LNCaP clone FGC (cell line): ENCODE measurements at regions not wholly inside any gene's neighbourhood (a gene's known extent, or its start where the extent isn't known, plus 50 kb on each side); places are given as distances from the start of the nearest gene placed in this dataset.
A peak's percentile ranks its signal among the peaks of the same experiment; 100 is the strongest.

ENCODE experiments used
- DNase-seq: peaks from one replicate; pipeline ENCODE4 v3.0.0-alpha.2; 2011; ENCODE audit warnings: low read depth
- H3K4me3 ChIP-seq: 2 replicates; pipeline ENCODE4 v1.5.1; 2011; ENCODE audit warnings: mild to moderate bottlenecking, low read depth, low read length, control low read depth
- TF ChIP-seq, protein P1 (sequence below): IDR thresholded peaks from 2 replicates; pipeline ENCODE4 v1.5.1; 2012; ENCODE audit warnings: mild to moderate bottlenecking; ENCODE audit not compliant: control insufficient read depth, insufficient read depth; ENCODE audit errors: extremely low read depth

DNA sequence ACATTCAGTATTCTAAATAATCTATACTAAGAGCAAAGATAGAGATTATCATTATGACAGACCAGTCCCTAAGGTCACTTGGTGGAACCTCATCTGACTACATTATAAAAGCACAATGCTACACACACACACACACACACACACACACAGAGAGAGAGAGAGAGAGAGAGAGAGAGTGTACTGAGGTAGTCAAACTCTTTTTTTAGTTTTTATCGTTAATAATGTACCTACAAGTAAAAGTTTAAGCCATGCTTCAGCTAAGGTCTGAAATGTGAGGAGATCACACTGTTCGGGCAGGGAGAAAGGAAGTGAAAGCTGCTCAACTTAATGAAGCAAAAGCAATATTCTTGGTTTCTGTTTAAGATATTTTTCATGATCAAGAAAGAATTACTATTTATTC is 75.8 kb upstream of the CCDC160 start:
- no peak overlapping the region for H3K4me3 ChIP-seq
- DNase-seq, result no peak
- TF ChIP-seq, protein P1, sequence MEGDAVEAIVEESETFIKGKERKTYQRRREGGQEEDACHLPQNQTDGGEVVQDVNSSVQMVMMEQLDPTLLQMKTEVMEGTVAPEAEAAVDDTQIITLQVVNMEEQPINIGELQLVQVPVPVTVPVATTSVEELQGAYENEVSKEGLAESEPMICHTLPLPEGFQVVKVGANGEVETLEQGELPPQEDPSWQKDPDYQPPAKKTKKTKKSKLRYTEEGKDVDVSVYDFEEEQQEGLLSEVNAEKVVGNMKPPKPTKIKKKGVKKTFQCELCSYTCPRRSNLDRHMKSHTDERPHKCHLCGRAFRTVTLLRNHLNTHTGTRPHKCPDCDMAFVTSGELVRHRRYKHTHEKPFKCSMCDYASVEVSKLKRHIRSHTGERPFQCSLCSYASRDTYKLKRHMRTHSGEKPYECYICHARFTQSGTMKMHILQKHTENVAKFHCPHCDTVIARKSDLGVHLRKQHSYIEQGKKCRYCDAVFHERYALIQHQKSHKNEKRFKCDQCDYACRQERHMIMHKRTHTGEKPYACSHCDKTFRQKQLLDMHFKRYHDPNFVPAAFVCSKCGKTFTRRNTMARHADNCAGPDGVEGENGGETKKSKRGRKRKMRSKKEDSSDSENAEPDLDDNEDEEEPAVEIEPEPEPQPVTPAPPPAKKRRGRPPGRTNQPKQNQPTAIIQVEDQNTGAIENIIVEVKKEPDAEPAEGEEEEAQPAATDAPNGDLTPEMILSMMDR, result no peak

- peak; percentile 78 for DNase-seq
- no peak overlapping the region for H3K4me3 ChIP-seq
- TF ChIP-seq, protein P1, result no peak
Measured at GRCh38 chrX:134162032-134162431, 75.0 kb upstream of the CCDC160 start.

GRCh38 chrX:134163836-134164235 is 73.1 kb upstream of the CCDC160 start:
- TF ChIP-seq, protein P1, result no peak
- H3K4me3 ChIP-seq, result no peak overlapping the region
- no peak for DNase-seq

GRCh38 chrX:134167591-134168203 is 69.3 kb upstream of the CCDC160 start:
- peak; percentile 82 for DNase-seq
- no peak overlapping the region for H3K4me3 ChIP-seq
- TF ChIP-seq, protein P1, result no peak

- DNase-seq, result no peak
- H3K4me3 ChIP-seq, result no peak overlapping the region
- TF ChIP-seq, protein P1, result no peak
Measured at GRCh38 chrX:134171661-134172587, 65.1 kb upstream of the CCDC160 start.

DNA sequence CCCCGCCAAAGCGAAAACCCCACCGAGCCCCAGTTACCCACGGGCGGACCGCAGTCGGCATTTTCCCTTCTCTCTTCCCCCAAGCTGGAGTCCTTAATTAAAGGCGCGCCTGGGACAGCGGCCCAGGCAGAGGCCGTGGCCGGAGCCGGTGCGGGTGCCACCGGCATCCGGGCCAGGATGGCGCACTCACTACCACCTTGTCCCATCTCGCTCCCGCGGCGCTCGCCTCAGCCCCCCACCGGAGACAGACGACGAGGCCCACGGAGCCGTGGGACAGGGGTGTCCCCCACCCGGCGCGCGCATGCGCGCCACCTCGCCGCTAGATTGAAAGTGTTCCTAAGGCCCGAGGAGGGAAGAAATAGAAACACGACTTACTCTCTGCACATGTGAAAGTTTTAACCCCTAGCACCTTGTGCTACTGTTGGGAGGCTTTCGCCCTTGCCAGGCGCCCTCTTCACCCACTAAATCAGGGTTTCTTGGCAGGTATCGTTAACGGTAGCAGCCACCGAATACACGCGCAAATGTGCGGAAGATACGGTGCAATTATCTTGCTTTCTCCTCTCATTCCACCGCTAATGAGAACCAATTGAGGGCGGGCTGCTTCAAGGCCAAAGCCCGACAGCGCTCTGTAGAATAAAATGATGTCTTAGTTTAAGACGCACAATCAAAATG is 64.3 kb upstream of the CCDC160 start:
- TF ChIP-seq, protein P1, result no peak
- H3K4me3 ChIP-seq, result no peak overlapping the region
- no peak for DNase-seq
